ENCODE measurements at regions not wholly inside any gene's neighbourhood (a gene's known extent, or its start where the extent isn't known, plus 50 kb on each side); places are given as distances from the start of the nearest gene placed in this dataset.

GRCh38 chr10:130466271-130466997, 330.2 kb downstream of the GLRX3 start:
- DNase-seq = no peak

- DNase-seq = no peak
Measured at GRCh38 chr10:130470286-130470685, 334.1 kb downstream of the GLRX3 start.

- DNase-seq = no peak
Measured at GRCh38 chr10:130470973-130471372, 334.8 kb downstream of the GLRX3 start.

GRCh38 chr10:130471486-130471885, 335.3 kb downstream of the GLRX3 start:
- no peak for DNase-seq

GRCh38 chr10:130472236-130472635, 336.0 kb downstream of the GLRX3 start:
- DNase-seq = no peak

GRCh38 chr10:130474591-130474990, 338.4 kb downstream of the GLRX3 start:
- no peak for DNase-seq

GRCh38 chr10:130477360-130477759, 341.2 kb downstream of the GLRX3 start:
- no peak for DNase-seq

- no peak for DNase-seq
Measured at GRCh38 chr10:130479146-130479545, 343.0 kb downstream of the GLRX3 start.

GRCh38 chr10:130479926-130480325, 343.7 kb downstream of the GLRX3 start:
- no peak for DNase-seq

GRCh38 chr10:130480491-130480890, 344.3 kb downstream of the GLRX3 start:
- no peak for DNase-seq

GRCh38 chr10:130481076-130481930, 345.1 kb downstream of the GLRX3 start:
- no peak for DNase-seq

GRCh38 chr10:130481936-130482335, 345.7 kb downstream of the GLRX3 start:
- DNase-seq = no peak

- DNase-seq = no peak
Measured at GRCh38 chr10:130483691-130484467, 347.7 kb downstream of the GLRX3 start.

- no peak for DNase-seq
Measured at GRCh38 chr10:130484468-130485180, 348.4 kb downstream of the GLRX3 start.

- DNase-seq = no peak
Measured at GRCh38 chr10:130485236-130485957, 349.2 kb downstream of the GLRX3 start.

GRCh38 chr10:130485958-130486895, 350.0 kb downstream of the GLRX3 start:
- DNase-seq = no peak

GRCh38 chr10:130486906-130487305, 350.7 kb downstream of the GLRX3 start:
- DNase-seq = no peak

- DNase-seq = no peak
Measured at GRCh38 chr10:130487566-130487965, 351.4 kb downstream of the GLRX3 start.

- DNase-seq = no peak
Measured at GRCh38 chr10:130489891-130490290, 353.7 kb downstream of the GLRX3 start.

GRCh38 chr10:130491011-130491692, 355.0 kb downstream of the GLRX3 start:
- DNase-seq = no peak

Measured in effector CD8-positive, alpha-beta T cell (primary cell).